HG03135 (cell line): ENCODE measurements at regions not wholly inside any gene's neighbourhood (a gene's known extent, or its start where the extent isn't known, plus 50 kb on each side); places are given as distances from the start of the nearest gene placed in this dataset.
"Not testable (repeated sequence)": the region's sequence is repeated elsewhere in the genome, so short reads cannot be mapped to it uniquely, and the experiment has no call there.

Source experiments
- ATAC-seq: cut with Tn5 transposase; IDR thresholded peaks from one replicate; pipeline ENCODE4 v1.9.1; 2021; ENCODE audit warnings: mild to moderate bottlenecking, moderate library complexity; ENCODE audit not compliant: unreplicated experiment

- no peak for ATAC-seq
These were observed 602.7 kb upstream of the CDH5 start for GRCh38 chr16:65763640-65764305.

- ATAC-seq, result no peak
These were observed 605.6 kb upstream of the CDH5 start for GRCh38 chr16:65760874-65761273.

- no peak for ATAC-seq
These were observed 607.9 kb upstream of the CDH5 start for GRCh38 chr16:65758620-65759019.

GRCh38 chr16:65757064-65757463, 609.4 kb upstream of the CDH5 start:
- no peak for ATAC-seq

- no peak for ATAC-seq
These were observed 610.3 kb upstream of the CDH5 start for GRCh38 chr16:65756163-65756562.

GRCh38 chr16:65754820-65755691, 611.4 kb upstream of the CDH5 start:
- ATAC-seq, result no peak

- ATAC-seq, result no peak
These were observed 614.0 kb upstream of the CDH5 start for GRCh38 chr16:65752522-65752844.

- no peak for ATAC-seq
These were observed 614.6 kb upstream of the CDH5 start for GRCh38 chr16:65751622-65752521.

- no peak for ATAC-seq
These were observed 617.0 kb upstream of the CDH5 start for GRCh38 chr16:65749506-65749905.

GRCh38 chr16:65746941-65747340, 619.5 kb upstream of the CDH5 start:
- ATAC-seq, result no peak

- ATAC-seq, result no peak
These were observed 621.2 kb upstream of the CDH5 start for GRCh38 chr16:65745201-65745708.

- ATAC-seq, result no peak
These were observed 622.1 kb upstream of the CDH5 start for GRCh38 chr16:65744401-65744800.

- no peak for ATAC-seq
These were observed 621.7 kb upstream of the CDH11 start for GRCh38 chr16:65743558-65743957.

GRCh38 chr16:65740711-65741110, 618.8 kb upstream of the CDH11 start:
- no peak for ATAC-seq

GRCh38 chr16:65739518-65739917, 617.7 kb upstream of the CDH11 start:
- ATAC-seq, result no peak

- ATAC-seq, result no peak
These were observed 616.0 kb upstream of the CDH11 start for GRCh38 chr16:65737831-65738230.

GRCh38 chr16:65735615-65736014, 613.8 kb upstream of the CDH11 start:
- ATAC-seq, result not testable (repeated sequence)

- no peak for ATAC-seq
These were observed 611.9 kb upstream of the CDH11 start for GRCh38 chr16:65733721-65734120.

- ATAC-seq, result no peak
These were observed 610.0 kb upstream of the CDH11 start for GRCh38 chr16:65731833-65732232.

GRCh38 chr16:65728652-65729051, 606.8 kb upstream of the CDH11 start:
- ATAC-seq, result no peak

- ATAC-seq, result no peak
These were observed 606.3 kb upstream of the CDH11 start for GRCh38 chr16:65728167-65728566.
